ENCODE measurements at regions not wholly inside any gene's neighbourhood (a gene's known extent, or its start where the extent isn't known, plus 50 kb on each side); places are given as distances from the start of the nearest gene placed in this dataset.

DNA sequence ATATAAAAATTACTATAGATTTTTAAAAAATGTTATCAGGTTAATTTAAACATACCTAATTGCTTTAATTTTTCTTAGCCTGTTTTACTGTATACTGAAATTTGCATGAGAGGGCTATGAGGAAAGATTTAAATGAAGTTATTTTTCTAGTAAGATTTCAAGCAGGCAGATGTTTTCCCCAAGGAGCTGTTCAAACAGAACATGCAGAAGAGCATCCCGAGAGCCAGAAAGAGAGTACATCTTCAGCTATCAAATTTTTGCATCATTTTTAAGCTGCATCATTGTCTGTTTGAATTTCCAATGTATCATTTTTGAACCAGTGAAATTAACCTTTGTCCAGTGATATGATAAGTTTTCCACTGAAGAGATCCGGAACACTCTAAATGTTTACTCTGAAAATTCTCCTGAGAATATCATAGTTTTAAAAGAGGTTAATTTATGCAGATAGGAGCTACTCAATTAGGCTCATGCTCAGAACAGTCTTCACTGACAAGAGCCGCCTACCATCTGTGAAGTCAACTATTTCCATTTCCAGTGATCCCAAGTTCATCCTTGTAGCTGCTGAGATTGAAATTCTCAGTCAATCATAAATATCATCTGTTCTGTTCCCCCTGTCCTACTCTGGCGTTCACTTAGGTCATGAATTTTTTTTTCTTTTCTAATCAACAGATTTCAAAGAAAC lies 467.7 kb upstream of the NBEA start:
- TF ChIP-seq CTCF (IDR thresholded peaks at IDR 0.05; ENCODE audit: insufficient read depth, low read length), result no peak
- TF ChIP-seq REST (IDR thresholded peaks at IDR 0.05; ENCODE audit: insufficient replicate concordance, low read depth), result no peak
- no peak for TF ChIP-seq GABPA (IDR thresholded peaks at IDR 0.05; ENCODE audit: low read depth)
- TF ChIP-seq POLR2AphosphoS5 (IDR thresholded peaks at IDR 0.05; ENCODE audit: low read depth), result no peak
- no peak for TF ChIP-seq SPI1 (IDR thresholded peaks at IDR 0.05; ENCODE audit: borderline replicate concordance, low read depth)

Measured in HL-60 (cell line).